ENCODE measurements at regions not wholly inside any gene's neighbourhood (a gene's known extent, or its start where the extent isn't known, plus 50 kb on each side); places are given as distances from the start of the nearest gene placed in this dataset.

DNA sequence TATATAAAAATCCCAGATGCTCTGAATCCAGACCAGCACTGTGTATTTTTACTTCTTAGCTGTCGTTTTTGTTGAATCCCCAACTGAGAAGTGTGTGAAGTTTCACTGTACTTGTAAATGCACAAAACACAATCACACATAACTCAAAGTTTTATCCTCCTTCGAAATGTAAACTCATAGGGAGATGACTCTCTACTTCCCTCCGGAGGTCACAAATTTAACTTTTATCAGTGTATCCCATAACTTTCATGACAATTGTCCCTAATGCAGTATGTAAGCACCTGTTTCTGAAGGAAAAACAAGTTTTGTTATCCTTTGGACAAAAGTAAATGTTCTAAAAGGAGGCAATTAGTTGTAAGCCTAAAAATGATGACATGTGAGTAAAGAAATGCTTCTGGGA lies 665.0 kb upstream of the SLITRK6 start:
- Histone ChIP-seq H3K9me3 (ENCODE audit: low read depth) (no peaks in the 10 kb centered on the region), H4K20me1 (ENCODE audit: insufficient read depth, poor library complexity, severe bottlenecking) (no peaks in the 10 kb centered on the region), H2AFZ (no peak overlapping the region), H3K9me2 (replicated peaks; ENCODE audit: insufficient read depth) (no peaks in the 10 kb centered on the region), H3K27me3 (no peaks in the 10 kb centered on the region), H3K4me1 (ENCODE audit: insufficient read depth) (no peaks in the 10 kb centered on the region), H3K4me3 (no peak overlapping the region), H3K27ac (no peak overlapping the region), H3K4me2 (no peak overlapping the region), H3K79me2 (no peaks in the 10 kb centered on the region), H3K36me3 (replicated peaks; ENCODE audit: insufficient read depth, low read depth) (no peaks in the 10 kb centered on the region)
- no peak for DNase-seq (ENCODE audit: low spot score)
- WGBS (ENCODE audit: low lambda C conversion rate, missing lambda C conversion rate) = 45% methylated on average over 3 of the region's 3 CpGs
- TF ChIP-seq, protein P1, sequence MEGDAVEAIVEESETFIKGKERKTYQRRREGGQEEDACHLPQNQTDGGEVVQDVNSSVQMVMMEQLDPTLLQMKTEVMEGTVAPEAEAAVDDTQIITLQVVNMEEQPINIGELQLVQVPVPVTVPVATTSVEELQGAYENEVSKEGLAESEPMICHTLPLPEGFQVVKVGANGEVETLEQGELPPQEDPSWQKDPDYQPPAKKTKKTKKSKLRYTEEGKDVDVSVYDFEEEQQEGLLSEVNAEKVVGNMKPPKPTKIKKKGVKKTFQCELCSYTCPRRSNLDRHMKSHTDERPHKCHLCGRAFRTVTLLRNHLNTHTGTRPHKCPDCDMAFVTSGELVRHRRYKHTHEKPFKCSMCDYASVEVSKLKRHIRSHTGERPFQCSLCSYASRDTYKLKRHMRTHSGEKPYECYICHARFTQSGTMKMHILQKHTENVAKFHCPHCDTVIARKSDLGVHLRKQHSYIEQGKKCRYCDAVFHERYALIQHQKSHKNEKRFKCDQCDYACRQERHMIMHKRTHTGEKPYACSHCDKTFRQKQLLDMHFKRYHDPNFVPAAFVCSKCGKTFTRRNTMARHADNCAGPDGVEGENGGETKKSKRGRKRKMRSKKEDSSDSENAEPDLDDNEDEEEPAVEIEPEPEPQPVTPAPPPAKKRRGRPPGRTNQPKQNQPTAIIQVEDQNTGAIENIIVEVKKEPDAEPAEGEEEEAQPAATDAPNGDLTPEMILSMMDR (IDR thresholded peaks at IDR 0.05; ENCODE audit: poor library complexity) = no peak
- TF ChIP-seq EZH2phosphoT487 (IDR thresholded peaks at IDR 0.05; ENCODE audit: low read depth, severe bottlenecking, unreplicated experiment) (no peak), EZH2 (IDR thresholded peaks at IDR 0.05; ENCODE audit: borderline replicate concordance) (no peak)

DNA sequence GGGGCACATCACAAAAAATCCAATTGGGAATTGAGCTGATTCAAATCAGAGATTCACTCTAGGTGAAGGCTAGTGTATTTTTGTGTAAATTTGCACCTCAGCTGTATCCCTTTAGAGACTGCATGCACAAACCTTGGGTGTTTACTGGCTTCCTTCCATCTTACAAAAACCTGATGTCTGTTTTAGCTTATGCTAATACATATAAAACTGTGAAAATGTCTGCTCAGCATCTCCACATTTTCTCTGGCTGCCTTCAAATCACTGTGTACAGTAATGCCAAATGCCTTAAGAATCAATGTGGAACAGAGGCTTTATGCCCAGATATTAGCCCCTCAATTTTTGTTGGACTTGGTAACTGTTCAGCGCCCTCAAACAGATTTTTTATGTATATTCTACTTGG lies 675.8 kb upstream of the SLITRK6 start:
- no peaks in the 10 kb centered on the region for H4K20me1 ChIP-seq (ENCODE audit: insufficient read depth, poor library complexity, severe bottlenecking)
- TF ChIP-seq, protein P1 (IDR thresholded peaks at IDR 0.05; ENCODE audit: poor library complexity) = no peak
- TF ChIP-seq EZH2 (IDR thresholded peaks at IDR 0.05; ENCODE audit: borderline replicate concordance) (no peak), EZH2phosphoT487 (IDR thresholded peaks at IDR 0.05; ENCODE audit: low read depth, severe bottlenecking, unreplicated experiment) (no peak)
- no peaks in the 10 kb centered on the region for H3K9me2 ChIP-seq (replicated peaks; ENCODE audit: insufficient read depth)
- H3K79me2 ChIP-seq = no peaks in the 10 kb centered on the region
- no peaks in the 10 kb centered on the region for H3K4me1 ChIP-seq (ENCODE audit: insufficient read depth)
- H3K36me3 ChIP-seq (replicated peaks; ENCODE audit: insufficient read depth, low read depth) = no peaks in the 10 kb centered on the region
- no peaks in the 10 kb centered on the region for H3K9me3 ChIP-seq (ENCODE audit: low read depth)
- DNase-seq (ENCODE audit: low spot score) = no peak
- H3K27ac ChIP-seq = no peak overlapping the region
- H3K4me2 ChIP-seq = no peak overlapping the region
- no peaks in the 10 kb centered on the region for H3K27me3 ChIP-seq
- WGBS (ENCODE audit: low lambda C conversion rate, missing lambda C conversion rate) = 89% methylated on average over 1 of the region's 1 CpG
- H2AFZ ChIP-seq = no peak overlapping the region
- H3K4me3 ChIP-seq = no peak overlapping the region

DNA sequence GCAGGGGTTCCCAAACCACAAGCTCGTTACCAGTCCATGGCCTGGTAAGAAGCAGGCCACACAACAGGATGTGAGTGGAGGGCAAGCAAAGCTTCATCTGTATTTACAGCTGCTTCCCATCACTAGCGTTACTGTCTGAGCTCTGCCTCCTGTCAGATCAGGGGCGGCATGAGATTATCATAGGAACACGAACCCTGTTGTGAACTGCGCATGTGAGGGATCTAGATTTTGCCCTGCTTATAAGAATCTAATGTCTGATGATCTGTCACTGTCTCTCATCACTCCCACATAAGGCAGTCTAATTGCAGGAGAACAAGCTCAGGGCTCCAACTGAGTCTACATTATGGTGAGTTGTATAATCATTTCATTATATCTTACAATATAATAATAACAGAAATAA lies 677.4 kb upstream of the SLITRK6 start:
- TF ChIP-seq, protein P1 (IDR thresholded peaks at IDR 0.05; ENCODE audit: poor library complexity) = no peak
- no peak for TF ChIP-seq EZH2phosphoT487 (IDR thresholded peaks at IDR 0.05; ENCODE audit: low read depth, severe bottlenecking, unreplicated experiment)
- TF ChIP-seq EZH2 (IDR thresholded peaks at IDR 0.05; ENCODE audit: borderline replicate concordance) = no peak
- H3K36me3 ChIP-seq (replicated peaks; ENCODE audit: insufficient read depth, low read depth) = no peaks in the 10 kb centered on the region

DNA sequence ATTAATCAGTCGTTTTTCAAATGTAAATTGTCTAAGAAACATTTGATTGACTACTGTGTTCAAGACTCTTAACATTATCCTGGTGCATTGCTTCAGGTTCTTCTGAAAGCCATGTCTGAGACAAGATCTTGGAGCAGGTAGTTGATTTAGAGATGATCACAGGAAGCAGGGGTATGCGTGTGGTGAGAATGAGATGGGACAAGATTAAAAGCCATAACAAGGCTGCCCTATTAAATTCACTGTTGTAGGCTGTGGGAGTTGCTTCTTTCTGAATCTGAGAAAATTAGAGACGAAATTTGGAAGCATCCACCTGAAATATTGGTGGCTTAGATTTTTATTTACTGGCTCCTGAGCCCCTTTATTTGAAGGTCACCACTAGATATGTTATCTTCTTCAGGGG lies 687.4 kb upstream of the SLITRK6 start:
- WGBS (ENCODE audit: low lambda C conversion rate, missing lambda C conversion rate) = 61% methylated on average over 3 of the region's 3 CpGs

More for the DNA sequence above, 677.4 kb upstream of the SLITRK6 start:
- Histone ChIP-seq H3K9me3 (ENCODE audit: low read depth) (no peaks in the 10 kb centered on the region), H3K79me2 (no peaks in the 10 kb centered on the region), H2AFZ (no peak overlapping the region), H3K27ac (no peak overlapping the region), H4K20me1 (ENCODE audit: insufficient read depth, poor library complexity, severe bottlenecking) (no peaks in the 10 kb centered on the region), H3K4me1 (ENCODE audit: insufficient read depth) (no peaks in the 10 kb centered on the region), H3K27me3 (no peaks in the 10 kb centered on the region), H3K9me2 (replicated peaks; ENCODE audit: insufficient read depth) (no peaks in the 10 kb centered on the region), H3K4me3 (no peak overlapping the region), H3K4me2 (no peak overlapping the region)
- WGBS (ENCODE audit: low lambda C conversion rate, missing lambda C conversion rate) = 47% methylated on average over 5 of the region's 5 CpGs
- DNase-seq (ENCODE audit: low spot score) = no peak

More for the DNA sequence above, 687.4 kb upstream of the SLITRK6 start:
- DNase-seq (ENCODE audit: low spot score) = no peak
- H3K9me3 ChIP-seq (ENCODE audit: low read depth) = no peaks in the 10 kb centered on the region
- H3K4me3 ChIP-seq = no peak overlapping the region
- no peaks in the 10 kb centered on the region for H3K4me1 ChIP-seq (ENCODE audit: insufficient read depth)
- H3K79me2 ChIP-seq = no peaks in the 10 kb centered on the region
- H3K27ac ChIP-seq = no peak overlapping the region
- H3K27me3 ChIP-seq = no peaks in the 10 kb centered on the region
- no peaks in the 10 kb centered on the region for H3K9me2 ChIP-seq (replicated peaks; ENCODE audit: insufficient read depth)
- no peaks in the 10 kb centered on the region for H4K20me1 ChIP-seq (ENCODE audit: insufficient read depth, poor library complexity, severe bottlenecking)
- no peaks in the 10 kb centered on the region for H3K36me3 ChIP-seq (replicated peaks; ENCODE audit: insufficient read depth, low read depth)
- no peak overlapping the region for H2AFZ ChIP-seq
- no peak for TF ChIP-seq EZH2phosphoT487 (IDR thresholded peaks at IDR 0.05; ENCODE audit: low read depth, severe bottlenecking, unreplicated experiment)
- TF ChIP-seq, protein P1 (IDR thresholded peaks at IDR 0.05; ENCODE audit: poor library complexity) = no peak
- no peak overlapping the region for H3K4me2 ChIP-seq

Measured in hepatocyte (in vitro differentiated cells).